IPS DF 6.9 (cell line): ENCODE measurements at regions not wholly inside any gene's neighbourhood (a gene's known extent, or its start where the extent isn't known, plus 50 kb on each side); places are given as distances from the start of the nearest gene placed in this dataset.

ENCODE experiments used
- DNase-seq: peaks from one replicate; pipeline ENCODE4 v3.0.0-alpha.2; 2013; ENCODE audit warnings: low read depth, low spot score
- H3K27ac ChIP-seq: one replicate; pipeline ENCODE4 v1.5.1; 2013; ENCODE audit warnings: low read length, control low read depth
- H3K27me3 ChIP-seq: 2 replicates; pipeline ENCODE4 v1.6.1; 2013; ENCODE audit warnings: mild to moderate bottlenecking, low read length; ENCODE audit not compliant: control insufficient read depth, insufficient read depth
- H3K36me3 ChIP-seq: 2 replicates; pipeline ENCODE4 v1.6.1; 2013; ENCODE audit warnings: low read length; ENCODE audit not compliant: control insufficient read depth, insufficient read depth
- H3K4me1 ChIP-seq: 2 replicates; pipeline ENCODE4 v1.6.1; 2013; ENCODE audit warnings: low read length; ENCODE audit not compliant: control insufficient read depth, insufficient read depth
- H3K4me3 ChIP-seq: 2 replicates; pipeline ENCODE4 v1.5.1; 2013; ENCODE audit warnings: mild to moderate bottlenecking, low read length
- H3K9me3 ChIP-seq: 2 replicates; pipeline ENCODE4 v1.6.1; 2013; ENCODE audit warnings: low read length, inconsistent platforms; ENCODE audit not compliant: control insufficient read depth, insufficient read depth
- WGBS: extraction: QIAGEN DNeasy Blood & Tissue Kit; methylation state at CpG from one replicate; pipeline ENCODE4 v1.1.7; 2013; ENCODE audit warnings: mixed read lengths, missing lambda C conversion rate; ENCODE audit not compliant: insufficient read length, insufficient coverage; 5-methylcytosine and 5-hydroxymethylcytosine counted together

DNA sequence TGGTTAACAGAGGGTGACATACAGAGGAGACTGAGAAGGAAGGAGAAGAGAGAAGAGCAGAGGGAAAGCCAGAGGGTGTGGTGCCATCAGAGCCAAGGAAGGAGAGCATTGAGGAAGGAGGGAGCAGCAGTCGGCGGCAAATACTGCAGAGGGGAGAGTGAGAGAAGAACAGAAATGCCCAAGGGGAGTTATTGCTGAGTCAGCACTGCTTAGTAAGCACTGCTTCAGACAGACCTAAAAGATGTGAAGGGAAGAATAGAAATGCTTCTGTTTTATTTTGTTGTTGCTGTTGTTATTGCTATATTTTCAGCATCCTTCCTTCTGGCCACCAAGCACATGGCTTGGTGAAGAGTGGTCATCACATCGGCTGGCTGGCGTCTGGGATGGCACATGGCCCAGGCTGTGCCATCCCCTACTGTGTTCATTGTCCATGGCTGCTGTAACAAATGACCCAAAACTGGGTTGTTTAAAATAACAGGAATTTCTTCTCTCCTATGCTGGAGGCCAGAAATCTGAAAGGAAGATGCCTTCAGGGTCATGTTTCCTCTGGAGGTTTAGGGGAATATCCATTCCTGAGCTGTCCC, 204.1 kb upstream of the CNR1 start:
- Histone ChIP-seq H3K27ac (no peak overlapping the region), H3K27me3 (no peaks in the 10 kb centered on the region)
- no CpG with 5 or more reads among the region's 4 CpGs for WGBS

GRCh38 chr6:88369262-88369661, 203.1 kb upstream of the CNR1 start:
- Histone ChIP-seq H3K9me3 (no peaks in the 10 kb centered on the region), H3K4me3 (no peak overlapping the region), H3K27ac (no peak overlapping the region), H3K27me3 (no peaks in the 10 kb centered on the region), H3K4me1 (no peaks in the 10 kb centered on the region), H3K36me3 (no peaks in the 10 kb centered on the region)
- no CpG with 5 or more reads among the region's 3 CpGs for WGBS
- DNase-seq = no peak

More for the DNA sequence above, 204.1 kb upstream of the CNR1 start:
- Histone ChIP-seq H3K4me1 (no peaks in the 10 kb centered on the region), H3K9me3 (no peaks in the 10 kb centered on the region), H3K36me3 (no peaks in the 10 kb centered on the region), H3K4me3 (no peak overlapping the region)
- no peak for DNase-seq

- H3K4me1 ChIP-seq = no peaks in the 10 kb centered on the region
- no peaks in the 10 kb centered on the region for H3K36me3 ChIP-seq
- no peak overlapping the region for H3K4me3 ChIP-seq
- no CpG with 5 or more reads among the region's 2 CpGs for WGBS
- no peaks in the 10 kb centered on the region for H3K9me3 ChIP-seq
- H3K27ac ChIP-seq = no peak overlapping the region
- no peak for DNase-seq
- no peaks in the 10 kb centered on the region for H3K27me3 ChIP-seq
These were observed 202.1 kb upstream of the CNR1 start for GRCh38 chr6:88368071-88368787.

DNA sequence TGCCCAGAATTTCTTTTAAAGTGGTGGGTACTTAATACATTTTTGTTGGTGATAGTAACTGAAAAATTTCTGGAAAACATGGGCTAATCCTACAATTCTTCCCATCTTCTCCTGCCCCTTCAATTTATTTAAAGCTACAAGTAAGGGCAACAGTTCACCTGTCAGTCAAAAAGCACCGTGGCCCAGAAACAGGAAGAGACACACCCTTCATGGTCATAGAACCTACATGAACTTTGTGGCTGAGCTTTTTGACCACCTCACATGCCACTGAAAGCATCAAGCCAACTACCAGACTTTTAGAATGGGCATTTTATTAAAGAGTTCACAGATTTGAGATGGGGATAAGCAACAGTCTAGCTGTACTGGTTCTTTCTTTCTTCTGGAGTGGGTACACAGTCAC, 201.1 kb upstream of the CNR1 start:
- Histone ChIP-seq H3K27ac (no peak overlapping the region), H3K27me3 (no peaks in the 10 kb centered on the region), H3K4me3 (no peak overlapping the region), H3K4me1 (no peaks in the 10 kb centered on the region), H3K9me3 (no peaks in the 10 kb centered on the region), H3K36me3 (no peaks in the 10 kb centered on the region)
- DNase-seq = no peak
- no CpG with 5 or more reads among the region's 1 CpG for WGBS

DNA sequence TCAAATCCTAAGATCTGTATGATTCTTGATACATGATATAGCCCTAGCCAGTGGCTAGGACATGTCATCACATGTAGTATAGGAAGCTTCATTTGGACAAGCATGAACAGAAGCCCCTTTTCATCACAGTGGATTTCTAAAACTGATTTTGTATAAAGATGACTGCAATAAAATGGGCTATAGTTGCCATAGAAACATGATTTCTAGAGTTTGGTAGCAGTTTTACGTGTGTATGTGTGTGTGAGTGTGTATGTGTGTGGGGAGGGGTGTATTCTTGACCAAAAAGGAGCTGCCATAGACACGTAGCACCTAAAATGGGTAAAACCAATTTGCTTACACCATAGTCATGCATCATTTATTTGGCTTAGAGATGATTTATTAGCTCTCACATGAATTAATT, 200.5 kb upstream of the CNR1 start:
- Histone ChIP-seq H3K4me1 (no peaks in the 10 kb centered on the region), H3K36me3 (no peaks in the 10 kb centered on the region), H3K27me3 (no peaks in the 10 kb centered on the region), H3K4me3 (no peak overlapping the region), H3K27ac (no peak overlapping the region), H3K9me3 (no peaks in the 10 kb centered on the region)
- DNase-seq = no peak
- 100% methylated on average over 1 of the region's 2 CpGs for WGBS

- Histone ChIP-seq H3K4me1 (no peaks in the 10 kb centered on the region), H3K27me3 (no peaks in the 10 kb centered on the region), H3K27ac (no peak overlapping the region), H3K4me3 (no peak overlapping the region), H3K9me3 (no peaks in the 10 kb centered on the region), H3K36me3 (no peaks in the 10 kb centered on the region)
- DNase-seq = no peak
- WGBS = no CpG with 5 or more reads among the region's 2 CpGs
These were observed 199.5 kb upstream of the CNR1 start for GRCh38 chr6:88365656-88366055.

GRCh38 chr6:88365230-88365629, 199.1 kb upstream of the CNR1 start:
- Histone ChIP-seq H3K4me1 (no peaks in the 10 kb centered on the region), H3K4me3 (no peak overlapping the region), H3K36me3 (no peaks in the 10 kb centered on the region), H3K27me3 (no peaks in the 10 kb centered on the region), H3K27ac (no peak overlapping the region), H3K9me3 (no peaks in the 10 kb centered on the region)
- no CpG with 5 or more reads among the region's 2 CpGs for WGBS
- no peak for DNase-seq

GRCh38 chr6:88361754-88362153, 195.6 kb upstream of the CNR1 start:
- no peak overlapping the region for H3K4me3 ChIP-seq
- DNase-seq = no peak
- no peak overlapping the region for H3K27ac ChIP-seq
- H3K27me3 ChIP-seq = no peaks in the 10 kb centered on the region
- no CpG with 5 or more reads among the region's 4 CpGs for WGBS
- no peaks in the 10 kb centered on the region for H3K9me3 ChIP-seq
- no peaks in the 10 kb centered on the region for H3K36me3 ChIP-seq
- no peaks in the 10 kb centered on the region for H3K4me1 ChIP-seq

DNA sequence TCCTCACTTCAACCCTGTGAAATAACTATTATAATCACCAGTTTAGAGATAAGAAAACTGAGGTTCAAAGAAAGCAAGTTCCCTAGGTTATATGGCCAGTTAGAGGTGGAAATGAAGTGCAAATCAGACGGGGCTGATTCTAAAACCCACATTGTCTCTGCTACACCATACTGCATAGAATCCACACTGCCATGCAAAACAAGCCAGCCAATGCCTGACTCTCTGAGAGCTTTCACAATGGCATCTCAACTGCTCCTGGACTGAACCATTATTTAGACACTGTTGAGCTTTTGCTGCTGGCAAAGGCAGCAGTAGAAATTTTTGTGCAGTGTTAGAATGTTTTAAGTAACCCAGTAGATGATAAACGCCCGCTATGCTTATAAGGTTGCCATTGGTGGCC, 195.2 kb upstream of the CNR1 start:
- DNase-seq = no peak
- WGBS = no CpG with 5 or more reads among the region's 3 CpGs
- no peaks in the 10 kb centered on the region for H3K36me3 ChIP-seq
- H3K9me3 ChIP-seq = no peaks in the 10 kb centered on the region
- H3K27ac ChIP-seq = no peak overlapping the region
- H3K27me3 ChIP-seq = no peaks in the 10 kb centered on the region
- no peaks in the 10 kb centered on the region for H3K4me1 ChIP-seq
- no peak overlapping the region for H3K4me3 ChIP-seq

DNA sequence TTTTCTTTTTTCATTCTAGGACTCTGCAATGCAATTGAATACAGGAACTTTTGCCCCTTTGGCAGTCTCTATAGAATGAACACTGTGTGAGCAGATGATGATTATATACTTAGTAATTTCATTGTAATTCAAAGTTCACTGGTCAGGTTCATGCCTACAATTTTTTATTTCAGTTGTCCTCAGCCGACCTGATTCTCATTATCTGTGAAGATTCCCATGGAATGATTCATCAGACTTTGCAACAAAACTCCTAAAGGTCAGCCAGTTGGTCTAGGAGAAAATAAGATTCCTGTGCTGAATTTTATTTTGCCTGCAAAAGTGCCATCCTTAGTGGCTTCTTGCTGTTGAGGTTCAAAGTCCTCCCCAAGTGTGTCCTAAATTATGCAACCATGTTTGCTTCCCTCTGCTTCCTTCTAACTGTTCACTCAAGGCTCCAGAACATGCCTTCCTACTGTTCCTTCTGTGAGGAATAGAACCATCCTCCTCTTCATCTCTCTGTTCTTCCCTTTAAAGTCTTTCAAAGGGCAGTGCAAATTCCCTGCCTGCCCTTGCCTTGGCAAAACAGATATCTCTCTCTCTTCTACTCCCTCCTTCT, 194.2 kb upstream of the CNR1 start:
- H3K36me3 ChIP-seq = no peaks in the 10 kb centered on the region
- no peak overlapping the region for H3K4me3 ChIP-seq
- no peaks in the 10 kb centered on the region for H3K4me1 ChIP-seq
- DNase-seq = no peak
- no peak overlapping the region for H3K27ac ChIP-seq
- no peaks in the 10 kb centered on the region for H3K9me3 ChIP-seq
- H3K27me3 ChIP-seq = no peaks in the 10 kb centered on the region
- WGBS = no CpG with 5 or more reads among the region's 1 CpG
